T-helper 1 cell treated with Interleukin-12 subunit alpha and Interleukin-12 subunit beta and Interleukin-4 antibody, amounts not matched to agents 30 μg/mL and 1 μg/mL, for 36 hours (primary cell): ENCODE measurements at regions not wholly inside any gene's neighbourhood (a gene's known extent, or its start where the extent isn't known, plus 50 kb on each side); places are given as distances from the start of the nearest gene placed in this dataset.
"Not testable (repeated sequence)": the region's sequence is repeated elsewhere in the genome, so short reads cannot be mapped to it uniquely, and the experiment has no call there.

Experiments used
- H3K27ac Mint-ChIP-seq: one replicate; pipeline ENCODE4 v1.8.0; 2021; ENCODE audit warnings: mild to moderate bottlenecking, mixed read lengths
- H3K27me3 Mint-ChIP-seq: one replicate; pipeline ENCODE4 v1.8.0; 2021; ENCODE audit warnings: low read depth, mixed read lengths
- H3K36me3 Mint-ChIP-seq: one replicate; pipeline ENCODE4 v1.8.0; 2021; ENCODE audit warnings: low read depth, mixed read lengths
- H3K4me1 Mint-ChIP-seq: one replicate; pipeline ENCODE4 v1.8.0; 2021; ENCODE audit warnings: low read depth, mixed read lengths
- H3K4me3 Mint-ChIP-seq: one replicate; pipeline ENCODE4 v1.8.0; 2021; ENCODE audit warnings: mild to moderate bottlenecking, moderate library complexity, mixed read lengths
- H3K9me3 Mint-ChIP-seq: one replicate; pipeline ENCODE4 v1.8.0; 2021; ENCODE audit warnings: mixed read lengths

GRCh38 chr9:25519286-25519685 is 159.0 kb downstream of the TUSC1 start:
- Mint-ChIP-seq H3K27ac (no peak overlapping the region), H3K4me3 (no peak overlapping the region), H3K4me1 (no peaks in the 10 kb centered on the region), H3K27me3 (no peaks in the 10 kb centered on the region), H3K9me3 (peaks cover 4% of the 10 kb centered on the region), H3K36me3 (no peaks in the 10 kb centered on the region)

DNA sequence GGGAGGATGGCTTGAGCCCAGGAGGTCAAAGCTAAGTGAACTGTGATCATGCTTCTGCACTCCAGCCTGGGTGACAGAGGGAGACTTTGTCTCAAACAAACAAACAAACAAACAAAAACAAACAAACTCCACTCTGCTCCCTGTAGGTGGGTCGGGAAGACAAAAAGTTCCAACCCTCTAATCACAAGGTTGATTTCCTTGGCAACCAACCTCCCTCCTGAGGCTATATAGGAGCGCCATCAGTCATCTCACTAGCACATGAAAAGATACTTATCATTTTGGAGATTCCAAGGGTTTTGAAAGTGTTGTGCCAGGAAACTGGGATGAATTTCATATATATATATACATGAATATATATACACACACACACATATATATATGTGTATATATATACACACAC is 160.5 kb downstream of the TUSC1 start:
- no peaks in the 10 kb centered on the region for H3K27me3 Mint-ChIP-seq
- peaks cover 10% of the 10 kb centered on the region for H3K9me3 Mint-ChIP-seq
- no peaks in the 10 kb centered on the region for H3K36me3 Mint-ChIP-seq
- no peak overlapping the region for H3K27ac Mint-ChIP-seq
- H3K4me1 Mint-ChIP-seq: no peaks in the 10 kb centered on the region
- H3K4me3 Mint-ChIP-seq: no peak overlapping the region

DNA sequence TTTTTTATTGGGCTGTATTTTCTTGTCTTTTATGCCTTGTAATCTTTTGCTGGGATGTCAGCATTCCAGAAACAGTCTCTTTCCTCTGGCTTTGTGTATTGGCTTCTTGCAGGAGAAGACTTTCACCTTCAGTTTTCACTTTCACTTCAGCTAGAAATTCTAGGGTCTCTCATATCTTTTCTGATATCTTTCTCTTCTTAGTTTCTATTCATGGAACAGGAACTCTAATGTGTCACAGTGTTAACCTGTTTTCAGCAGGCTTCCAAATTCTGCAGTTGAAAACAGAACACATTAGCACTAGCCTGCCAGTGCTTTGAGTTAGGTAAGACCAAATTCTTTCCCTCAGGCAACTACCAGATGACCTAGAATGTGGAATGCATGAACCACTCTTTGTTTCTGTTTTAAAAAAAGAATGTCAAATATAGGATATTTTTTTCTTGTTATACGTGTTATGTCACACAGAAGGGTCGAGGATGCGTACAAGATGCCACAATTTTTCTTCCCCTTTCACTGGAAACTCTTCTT is 164.7 kb downstream of the TUSC1 start:
- no peaks in the 10 kb centered on the region for H3K4me1 Mint-ChIP-seq
- no peaks in the 10 kb centered on the region for H3K36me3 Mint-ChIP-seq
- H3K27ac Mint-ChIP-seq: no peak overlapping the region
- peaks cover 25% of the 10 kb centered on the region for H3K9me3 Mint-ChIP-seq
- no peaks in the 10 kb centered on the region for H3K27me3 Mint-ChIP-seq
- H3K4me3 Mint-ChIP-seq: no peak overlapping the region

DNA sequence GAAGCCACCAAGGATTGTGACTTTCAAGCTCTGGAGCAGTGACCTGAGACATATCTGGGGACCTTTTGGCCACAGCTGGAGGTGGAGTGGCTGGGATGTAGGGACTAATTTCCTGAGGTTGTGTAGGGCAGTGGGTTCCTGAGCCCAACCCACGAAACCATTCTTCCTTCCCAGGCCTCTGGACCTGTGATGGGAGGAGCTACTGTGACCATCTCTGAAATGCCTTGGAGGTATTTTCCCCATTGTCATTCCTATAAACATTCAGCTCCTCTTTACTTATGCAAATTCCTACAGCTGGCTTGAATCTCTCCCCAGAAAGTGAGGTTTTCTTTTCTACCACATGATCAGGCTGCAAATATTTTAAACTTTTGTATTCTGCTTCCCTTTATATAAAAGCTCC is 172.6 kb downstream of the TUSC1 start:
- no peaks in the 10 kb centered on the region for H3K4me1 Mint-ChIP-seq
- H3K4me3 Mint-ChIP-seq: no peak overlapping the region
- no peaks in the 10 kb centered on the region for H3K27me3 Mint-ChIP-seq
- H3K9me3 Mint-ChIP-seq: peaks cover 35% of the 10 kb centered on the region
- H3K36me3 Mint-ChIP-seq: no peaks in the 10 kb centered on the region
- no peak overlapping the region for H3K27ac Mint-ChIP-seq

DNA sequence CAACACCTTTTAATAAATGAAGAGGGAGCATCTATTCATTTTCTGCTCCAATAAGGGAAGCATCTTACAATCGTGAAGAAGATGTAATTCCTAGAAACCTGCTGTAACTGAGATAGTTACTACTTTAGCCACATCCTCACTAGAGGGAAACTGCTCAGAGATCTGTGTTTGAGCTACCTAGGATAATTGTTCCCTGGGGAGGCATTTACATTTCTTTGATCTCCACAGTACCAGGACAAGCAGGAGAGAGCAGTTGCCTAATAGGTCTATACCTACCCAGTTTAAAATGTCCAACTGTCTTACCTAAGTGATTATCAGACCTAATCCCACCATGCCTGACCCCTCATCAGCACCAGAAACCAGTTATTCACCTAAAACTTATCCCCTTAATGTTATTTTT is 196.9 kb downstream of the TUSC1 start:
- no peak overlapping the region for H3K4me3 Mint-ChIP-seq
- no peaks in the 10 kb centered on the region for H3K4me1 Mint-ChIP-seq
- H3K36me3 Mint-ChIP-seq: no peaks in the 10 kb centered on the region
- no peak overlapping the region for H3K27ac Mint-ChIP-seq
- peaks cover 27% of the 10 kb centered on the region for H3K9me3 Mint-ChIP-seq
- H3K27me3 Mint-ChIP-seq: no peaks in the 10 kb centered on the region

DNA sequence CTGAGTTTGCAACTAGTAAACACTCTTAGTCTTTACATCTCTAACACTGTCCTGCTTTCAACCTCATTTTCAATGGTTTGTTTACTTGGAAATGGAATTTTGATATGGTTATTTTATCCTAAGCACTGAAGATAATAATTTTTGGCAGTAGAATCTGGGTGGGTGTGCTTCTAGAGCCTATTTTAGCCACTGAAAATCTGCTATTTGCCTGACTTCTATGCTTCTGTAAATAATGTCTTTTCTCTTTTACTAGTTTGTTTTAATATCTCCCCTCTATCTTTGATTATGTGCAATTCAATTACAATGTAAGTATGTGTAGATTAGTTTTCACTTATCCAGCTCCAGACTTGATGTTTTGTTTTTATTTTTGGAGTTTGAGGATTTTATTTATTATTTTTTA is 197.5 kb downstream of the TUSC1 start:
- Mint-ChIP-seq H3K4me1 (no peaks in the 10 kb centered on the region), H3K36me3 (no peaks in the 10 kb centered on the region), H3K27ac (no peak overlapping the region), H3K9me3 (peaks cover 27% of the 10 kb centered on the region), H3K4me3 (no peak overlapping the region), H3K27me3 (no peaks in the 10 kb centered on the region)

GRCh38 chr9:25472681-25473080 is 205.6 kb downstream of the TUSC1 start:
- Mint-ChIP-seq H3K9me3 (peaks cover 51% of the 10 kb centered on the region), H3K4me1 (no peaks in the 10 kb centered on the region), H3K4me3 (no peak overlapping the region), H3K27me3 (no peaks in the 10 kb centered on the region), H3K27ac (no peak overlapping the region), H3K36me3 (no peaks in the 10 kb centered on the region)

- no peaks in the 10 kb centered on the region for H3K27me3 Mint-ChIP-seq
- H3K27ac Mint-ChIP-seq: no peak overlapping the region
- H3K9me3 Mint-ChIP-seq: peaks cover 53% of the 10 kb centered on the region
- no peak overlapping the region for H3K4me3 Mint-ChIP-seq
- no peaks in the 10 kb centered on the region for H3K36me3 Mint-ChIP-seq
- no peaks in the 10 kb centered on the region for H3K4me1 Mint-ChIP-seq
These were observed 206.1 kb downstream of the TUSC1 start for GRCh38 chr9:25472085-25472607.

- Mint-ChIP-seq H3K4me3 (no peak overlapping the region), H3K27me3 (no peaks in the 10 kb centered on the region), H3K4me1 (no peaks in the 10 kb centered on the region), H3K9me3 (peaks cover 12% of the 10 kb centered on the region), H3K27ac (no peak overlapping the region), H3K36me3 (no peaks in the 10 kb centered on the region)
These were observed 216.8 kb downstream of the TUSC1 start for GRCh38 chr9:25461416-25461815.

DNA sequence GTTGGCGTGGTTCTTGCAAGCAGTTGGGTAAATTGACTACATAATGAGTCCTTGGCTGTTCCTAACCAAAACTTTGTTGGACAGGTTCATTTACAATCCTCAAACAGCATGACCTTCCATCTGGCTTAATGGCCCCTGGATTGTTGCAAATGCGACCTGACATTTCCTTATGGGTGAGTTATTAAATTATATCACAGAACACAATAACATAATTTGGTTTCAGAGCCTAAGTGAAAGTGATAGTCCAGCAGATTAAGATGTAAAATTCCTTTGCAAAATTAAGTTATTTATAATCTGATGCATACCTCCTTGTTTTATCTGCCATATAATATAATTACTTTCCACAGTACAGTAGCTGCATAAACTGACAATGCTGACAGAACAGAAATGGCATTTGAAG is 224.4 kb downstream of the TUSC1 start:
- Mint-ChIP-seq H3K36me3 (no peaks in the 10 kb centered on the region), H3K27ac (no peak overlapping the region), H3K4me3 (no peak overlapping the region), H3K27me3 (no peaks in the 10 kb centered on the region), H3K4me1 (no peaks in the 10 kb centered on the region), H3K9me3 (peaks cover 9% of the 10 kb centered on the region)

GRCh38 chr9:25449503-25449902 is 228.7 kb downstream of the TUSC1 start:
- H3K4me1 Mint-ChIP-seq: no peaks in the 10 kb centered on the region
- H3K27ac Mint-ChIP-seq: no peak overlapping the region
- peaks cover 4% of the 10 kb centered on the region for H3K9me3 Mint-ChIP-seq
- no peaks in the 10 kb centered on the region for H3K27me3 Mint-ChIP-seq
- no peak overlapping the region for H3K4me3 Mint-ChIP-seq
- H3K36me3 Mint-ChIP-seq: no peaks in the 10 kb centered on the region

- not testable (repeated sequence) for H3K9me3 Mint-ChIP-seq, H3K27ac Mint-ChIP-seq, H3K4me3 Mint-ChIP-seq, H3K27me3 Mint-ChIP-seq, H3K4me1 Mint-ChIP-seq, H3K36me3 Mint-ChIP-seq
These were observed 232.5 kb downstream of the TUSC1 start for GRCh38 chr9:25445721-25446120.

- Mint-ChIP-seq H3K4me1 (no peaks in the 10 kb centered on the region), H3K27ac (no peak overlapping the region), H3K9me3 (peaks cover 4% of the 10 kb centered on the region), H3K36me3 (no peaks in the 10 kb centered on the region), H3K27me3 (no peaks in the 10 kb centered on the region), H3K4me3 (no peak overlapping the region)
These were observed 235.7 kb downstream of the TUSC1 start for GRCh38 chr9:25442526-25442925.

- H3K4me3 Mint-ChIP-seq: no peak overlapping the region
- H3K4me1 Mint-ChIP-seq: no peaks in the 10 kb centered on the region
- no peaks in the 10 kb centered on the region for H3K36me3 Mint-ChIP-seq
- H3K27ac Mint-ChIP-seq: no peak overlapping the region
- no peaks in the 10 kb centered on the region for H3K27me3 Mint-ChIP-seq
- peaks cover 35% of the 10 kb centered on the region for H3K9me3 Mint-ChIP-seq
These were observed 250.3 kb downstream of the TUSC1 start for GRCh38 chr9:25427898-25428297.

GRCh38 chr9:25427290-25427689 is 251.0 kb downstream of the TUSC1 start:
- Mint-ChIP-seq H3K27ac (no peak overlapping the region), H3K4me3 (no peak overlapping the region), H3K4me1 (no peaks in the 10 kb centered on the region), H3K9me3 (peaks cover 33% of the 10 kb centered on the region), H3K36me3 (no peaks in the 10 kb centered on the region), H3K27me3 (no peaks in the 10 kb centered on the region)

DNA sequence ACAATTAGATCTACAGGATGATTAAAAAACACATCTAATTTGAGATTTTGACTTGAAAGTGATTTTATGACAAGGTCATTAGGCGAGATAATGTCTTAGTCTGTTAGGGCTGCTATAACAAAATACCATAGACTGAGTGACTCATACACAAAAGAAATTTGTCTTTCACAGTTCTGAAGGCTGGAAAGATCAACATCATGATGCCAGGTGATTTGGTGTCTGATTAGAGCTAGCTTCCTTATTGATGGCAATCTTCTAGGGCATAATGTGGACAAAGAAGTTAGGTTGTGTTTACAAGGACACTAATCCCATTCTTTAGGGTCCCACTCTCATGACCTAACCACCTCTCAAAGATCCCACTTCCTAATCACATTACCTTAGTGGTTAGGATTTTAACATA is 256.7 kb downstream of the TUSC1 start:
- H3K27ac Mint-ChIP-seq: no peak overlapping the region
- H3K4me1 Mint-ChIP-seq: no peaks in the 10 kb centered on the region
- H3K4me3 Mint-ChIP-seq: no peak overlapping the region
- H3K36me3 Mint-ChIP-seq: no peaks in the 10 kb centered on the region
- peaks cover 20% of the 10 kb centered on the region for H3K9me3 Mint-ChIP-seq
- no peaks in the 10 kb centered on the region for H3K27me3 Mint-ChIP-seq
